Hematopoietic multipotent progenitor cell treated with erythropoietin and hydrocortisone succinate and interleukin-3 and kit ligand, for 4 days (in vitro differentiated cells): ENCODE measurements at regions not wholly inside any gene's neighbourhood (a gene's known extent, or its start where the extent isn't known, plus 50 kb on each side); places are given as distances from the start of the nearest gene placed in this dataset.

Experiments
- DNase-seq: peaks from one replicate; pipeline ENCODE4 v3.0.0-alpha.2; 2015

GRCh38 chr2:105617631-105618350, 126.9 kb upstream of the NCK2 start:
- no peak for DNase-seq

- no peak for DNase-seq
Measured at GRCh38 chr2:105615305-105615704, 129.4 kb upstream of the NCK2 start.

- DNase-seq: no peak
Measured at GRCh38 chr2:105611811-105612424, 132.8 kb upstream of the NCK2 start.

- DNase-seq: no peak
Measured at GRCh38 chr2:105611333-105611637, 133.4 kb upstream of the NCK2 start.

- no peak for DNase-seq
Measured at GRCh38 chr2:105610576-105611332, 134.0 kb upstream of the NCK2 start.

GRCh38 chr2:105609746-105610402, 134.8 kb upstream of the NCK2 start:
- no peak for DNase-seq

GRCh38 chr2:105607920-105608504, 136.7 kb upstream of the NCK2 start:
- DNase-seq: no peak

GRCh38 chr2:105606081-105606480, 138.6 kb upstream of the NCK2 start:
- DNase-seq: no peak

- DNase-seq: no peak
Measured at GRCh38 chr2:105604938-105605337, 139.8 kb upstream of the NCK2 start.

GRCh38 chr2:105600949-105601794, 143.5 kb upstream of the NCK2 start:
- DNase-seq: peak; percentile 45

GRCh38 chr2:105600602-105600948, 144.1 kb upstream of the NCK2 start:
- DNase-seq: no peak

GRCh38 chr2:105600037-105600442, 144.7 kb upstream of the NCK2 start:
- DNase-seq: no peak

- DNase-seq: no peak
Measured at GRCh38 chr2:105598829-105599698, 145.6 kb upstream of the NCK2 start.

- DNase-seq: no peak
Measured at GRCh38 chr2:105597806-105598803, 146.6 kb upstream of the NCK2 start.

- no peak for DNase-seq
Measured at GRCh38 chr2:105597011-105597805, 147.5 kb upstream of the NCK2 start.

- DNase-seq: no peak
Measured at GRCh38 chr2:105596411-105596921, 148.2 kb upstream of the NCK2 start.

- no peak for DNase-seq
Measured at GRCh38 chr2:105595536-105595935, 149.2 kb upstream of the NCK2 start.

GRCh38 chr2:105593221-105593967, 151.3 kb upstream of the NCK2 start:
- no peak for DNase-seq
